Hematopoietic multipotent progenitor cell treated with erythropoietin and hydrocortisone succinate and interleukin-3 and kit ligand, for 17 days (in vitro differentiated cells): ENCODE measurements at regions not wholly inside any gene's neighbourhood (a gene's known extent, or its start where the extent isn't known, plus 50 kb on each side); places are given as distances from the start of the nearest gene placed in this dataset.
"Not testable (repeated sequence)": the region's sequence is repeated elsewhere in the genome, so short reads cannot be mapped to it uniquely, and the experiment has no call there.

ENCODE experiments used
- DNase-seq: peaks from one replicate; pipeline ENCODE4 v3.0.0-alpha.2; 2015; ENCODE audit warnings: low spot score

- DNase-seq: no peak
These were observed 50.5 kb upstream of the PGBD5 start for GRCh38 chr1:230476622-230477003.

- not testable (repeated sequence) for DNase-seq
These were observed 49.9 kb upstream of the PGBD5 start for GRCh38 chr1:230475856-230476621.
